GM12873 (cell line): ENCODE measurements at regions not wholly inside any gene's neighbourhood (a gene's known extent, or its start where the extent isn't known, plus 50 kb on each side); places are given as distances from the start of the nearest gene placed in this dataset.

Source experiments
- CTCF ChIP-seq: IDR thresholded peaks from 2 replicates; pipeline ENCODE4 v1.5.1; 2012; ENCODE audit warnings: low read depth, mild to moderate bottlenecking, moderate library complexity, low read length, control low read depth; ENCODE audit not compliant: insufficient read depth; ENCODE audit errors: missing control alignments

DNA sequence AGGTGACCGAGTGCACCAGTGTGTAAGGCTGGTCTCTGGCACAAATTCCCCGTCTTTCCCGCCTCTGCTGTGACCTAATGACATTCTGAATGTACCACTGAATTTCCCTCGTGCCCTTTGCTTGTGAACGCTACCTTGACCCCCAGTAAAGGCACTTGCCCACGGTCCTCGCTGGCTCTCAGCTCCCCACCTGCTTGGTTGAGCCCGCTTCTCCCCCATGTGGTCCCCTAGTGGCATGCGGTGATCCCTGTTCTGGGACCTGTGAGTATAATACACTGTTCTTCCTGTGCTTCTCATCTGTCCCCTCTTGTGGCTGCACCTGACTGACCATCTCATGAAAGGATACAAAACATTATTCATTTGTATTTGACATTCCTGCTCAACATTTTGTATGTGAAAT is 495.7 kb downstream of the INHBA start:
- TF ChIP-seq CTCF = no peak

DNA sequence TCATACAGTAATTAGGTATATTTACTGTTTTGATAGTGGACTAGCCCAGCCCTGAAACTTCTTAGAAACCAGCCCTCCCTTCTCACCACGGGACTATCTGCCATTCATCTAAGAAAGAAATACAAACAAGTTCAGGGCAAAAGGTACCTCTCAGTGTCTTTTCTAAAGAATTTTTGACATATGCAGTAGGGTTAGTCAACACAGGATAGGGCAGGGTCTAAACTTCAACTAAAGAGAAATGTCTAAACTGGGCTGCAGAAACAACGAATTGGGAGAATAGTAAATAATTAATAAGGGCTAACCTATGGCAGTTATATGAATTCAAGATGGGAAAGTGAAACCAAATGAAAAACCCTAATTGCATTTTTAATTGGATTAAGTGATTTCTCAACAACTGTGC is 496.6 kb downstream of the INHBA start:
- no peak for TF ChIP-seq CTCF

- TF ChIP-seq CTCF = no peak
Observed at GRCh38 chr7:41205600-41205999, 497.3 kb downstream of the INHBA start.

DNA sequence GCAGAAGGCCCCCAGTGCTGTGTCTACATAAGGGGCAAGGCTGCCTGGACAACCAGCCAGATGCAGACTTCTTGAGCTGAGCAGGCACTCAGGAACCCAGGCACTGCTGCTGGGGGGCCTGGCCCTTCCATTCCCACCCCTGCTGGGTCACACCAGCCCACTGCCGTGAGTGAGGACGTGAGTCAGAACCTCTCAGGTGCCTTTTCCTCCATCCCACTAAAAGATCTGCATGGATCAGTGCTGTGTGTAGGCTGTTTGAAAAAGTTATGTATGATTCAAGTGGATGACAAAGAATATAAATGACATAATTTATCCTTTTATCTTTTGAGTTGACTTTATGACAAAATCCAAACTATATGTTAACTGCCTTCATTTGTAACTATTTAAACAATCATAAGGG is 499.3 kb downstream of the INHBA start:
- TF ChIP-seq CTCF = no peak

GRCh38 chr7:41201021-41201420 is 501.9 kb downstream of the INHBA start:
- no peak for TF ChIP-seq CTCF

- TF ChIP-seq CTCF = no peak
Observed at GRCh38 chr7:41199136-41199535, 503.8 kb downstream of the INHBA start.

DNA sequence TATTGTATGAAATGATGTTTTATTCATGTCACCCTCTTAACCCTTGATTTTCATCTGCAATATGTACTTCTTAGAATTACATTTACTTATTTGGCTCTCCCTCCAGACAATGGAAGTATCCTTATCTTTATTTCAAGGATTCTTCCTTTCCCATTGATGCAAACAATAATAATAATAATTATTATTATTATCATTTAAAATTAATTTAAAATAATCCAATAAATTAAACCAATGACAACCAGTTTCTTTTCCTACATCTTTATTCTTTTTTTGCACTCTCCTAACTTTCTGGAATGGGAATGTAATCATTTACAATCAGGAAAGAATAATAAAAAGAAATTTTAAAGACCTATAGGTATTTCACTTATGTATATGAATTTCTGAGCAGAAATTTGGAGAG is 504.4 kb downstream of the INHBA start:
- no peak for TF ChIP-seq CTCF

DNA sequence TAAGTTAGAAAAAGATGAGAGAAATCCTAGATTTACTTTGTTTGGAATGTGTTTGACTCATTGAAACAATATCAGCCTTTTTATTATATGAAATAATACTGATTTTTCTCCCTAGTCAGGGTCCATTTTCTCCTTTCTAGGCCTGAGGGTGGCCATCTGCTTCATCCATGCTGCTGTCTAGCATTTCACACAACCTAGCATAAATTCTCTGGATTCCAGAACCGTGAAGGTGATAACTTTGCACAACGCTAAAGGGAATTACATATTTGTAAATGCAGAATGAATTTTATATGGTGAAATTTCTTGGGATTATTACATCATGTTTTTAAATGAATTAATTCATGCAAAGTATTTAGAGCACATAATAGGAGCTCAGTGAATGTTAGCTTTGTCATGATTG is 505.1 kb downstream of the INHBA start:
- no peak for TF ChIP-seq CTCF
